K562 (cell line): ENCODE measurements at regions not wholly inside any gene's neighbourhood (a gene's known extent, or its start where the extent isn't known, plus 50 kb on each side); places are given as distances from the start of the nearest gene placed in this dataset.

ENCODE experiments used
- ATAC-seq: fragments of 200-7000 bp; cut with Tn5 transposase; 3 replicates; pipeline ENCODE4 v1.9.1; 2020; ENCODE audit warnings: moderate library complexity
- BruUV-seq: library from RNA; stranded (reverse); fragments of 400-500 nt; replicated peaks from 2 replicates; lab custom pipeline; 2021; lab: Mats Ljungman, UMichigan
- CTCF ChIA-PET: fragments of 300-600 bp; formaldehyde crosslinking; extraction: SDS; loops from one replicate; lab custom pipeline; 2021; ENCODE audit warnings: low intra/inter-chr PET ratio; lab: Yijun Ruan, JAX
- POLR2A ChIA-PET: fragments of 300-600, 350-650 bp; sonication (Branson Sonifier 250); formaldehyde crosslinking; extraction: SDS; loops from one replicate; lab custom pipeline; 2021; ENCODE audit warnings: antibody characterized with exemption, inconsistent platforms; lab: Yijun Ruan, JAX
- DNase-seq, 4 experiments: peaks; one replicate each; pipeline versions ENCODE4 v3.0.0 to v3.0.0-alpha.2; 2011 to 2018; ENCODE audit warnings: low spot score in 3 of 4, mixed read lengths in 3 of 4; ENCODE audit errors: extremely low read depth in 1 of 4
- FAIRE-seq: peaks from 2 replicates; lab custom pipeline; 2011; peaks lifted over from hg19 to GRCh38; lab: Jason Lieb, UNC
- H2AFZ ChIP-seq: 2 replicates; pipeline ENCODE4 v1.6.0; 2011; ENCODE audit warnings: low read depth, low read length, control low read depth, inconsistent platforms
- H3K27ac ChIP-seq: fragments of 200-600 bp; 3 replicates; pipeline ENCODE4 v1.8.0; 2011; ENCODE audit warnings: low read depth, mild to moderate bottlenecking, control low read depth, inconsistent platforms, low read length, moderate library complexity, mixed read lengths; ENCODE audit errors: extremely low read depth
- H3K27me3 ChIP-seq, 2 experiments: fragments of 300-600 bp in 1 of 2; 2 replicates in 1 of 2; 3 replicates in 1 of 2; pipeline versions ENCODE4 v1.6.0 to v1.8.0; 2011; ENCODE audit warnings: inconsistent platforms in 2 of 2, low read length in 2 of 2, mild to moderate bottlenecking in 1 of 2, mixed read lengths in 1 of 2, moderate library complexity in 1 of 2; ENCODE audit not compliant: control insufficient read depth in 2 of 2, insufficient read depth in 2 of 2
- H3K36me3 ChIP-seq: fragments of 300-600 bp; 3 replicates; pipeline ENCODE4 v1.8.0; 2011; ENCODE audit warnings: mild to moderate bottlenecking, low read length, inconsistent platforms; ENCODE audit not compliant: control insufficient read depth, insufficient read depth
- H3K4me1 ChIP-seq, 2 experiments: fragments of 200-600 bp in 1 of 2; replicated peaks in 1 of 2; 2 replicates in 1 of 2; 3 replicates in 1 of 2; pipeline versions ENCODE4 v1.5.1 to v1.8.0; 2011; ENCODE audit warnings: inconsistent platforms in 2 of 2, low read length in 2 of 2, mild to moderate bottlenecking in 1 of 2, mixed read lengths in 1 of 2, moderate library complexity in 1 of 2; ENCODE audit not compliant: control insufficient read depth in 2 of 2, insufficient read depth in 2 of 2
- H3K4me2 ChIP-seq: 2 replicates; pipeline ENCODE4 v1.6.1; 2011; ENCODE audit warnings: low read length, control low read depth, inconsistent platforms, mixed read lengths; ENCODE audit not compliant: insufficient read depth
- H3K4me3 ChIP-seq: fragments of 200-600 bp; sonication (generic), shearing (Covaris generic); 2 replicates; pipeline ENCODE4 v1.5.1; 2016; ENCODE audit warnings: control low read depth, inconsistent platforms
- H3K79me2 ChIP-seq: fragments of 200-600 bp; 3 replicates; pipeline ENCODE4 v1.8.0; 2011; ENCODE audit warnings: low read length, inconsistent platforms; ENCODE audit not compliant: control insufficient read depth, insufficient read depth
- H3K9ac ChIP-seq, 2 experiments: 2 replicates each; pipeline versions ENCODE4 v1.6.0 to v1.6.1; 2011; ENCODE audit warnings: low read depth in 2 of 2, low read length in 2 of 2, control low read depth in 1 of 2, inconsistent platforms in 1 of 2, mild to moderate bottlenecking in 1 of 2, mixed read lengths in 1 of 2; ENCODE audit not compliant: insufficient read depth in 1 of 2
- H3K9me1 ChIP-seq: one replicate; pipeline ENCODE4 v1.6.0; 2011; ENCODE audit warnings: inconsistent platforms, mild to moderate bottlenecking, low read length, moderate library complexity; ENCODE audit not compliant: control insufficient read depth, insufficient read depth
- H3K9me3 ChIP-seq: replicated peaks from 2 replicates; pipeline ENCODE4 v1.5.1; 2011; ENCODE audit warnings: low read depth, low read length, inconsistent platforms; ENCODE audit not compliant: control insufficient read depth, insufficient read depth
- H4K20me1 ChIP-seq: replicated peaks from 2 replicates; pipeline ENCODE4 v1.6.1; 2011; ENCODE audit warnings: low read length, inconsistent platforms, mixed read lengths; ENCODE audit not compliant: control insufficient read depth, insufficient read depth
- ARID1B ChIP-seq: fragments of 450-650 bp; IDR thresholded peaks from 2 replicates; pipeline ENCODE4 v1.6.1; 2016; ENCODE audit warnings: antibody characterized with exemption, mild to moderate bottlenecking, inconsistent platforms
- CEBPB ChIP-seq: fragments of 450-650 bp; IDR thresholded peaks from 2 replicates; pipeline ENCODE4 v1.6.1; 2016; ENCODE audit warnings: missing genetic modification characterization, missing compliant biosample characterization
- CTCFL ChIP-seq: IDR thresholded peaks from 2 replicates; pipeline ENCODE4 v1.6.1; 2011; ENCODE audit warnings: borderline replicate concordance, low read depth, mild to moderate bottlenecking, moderate library complexity, low read length; ENCODE audit not compliant: insufficient read depth, poor library complexity, severe bottlenecking
- ELK3 ChIP-seq: fragments of 450-650 bp; formaldehyde crosslinking; IDR thresholded peaks from 2 replicates; pipeline ENCODE4 v1.4.0; 2020; ENCODE audit warnings: mild to moderate bottlenecking
- GABPB2 ChIP-seq: fragments of 250-450 bp; sonication (Bioruptor Pico); conservative IDR thresholded peaks from 2 replicates; pipeline ENCODE4 v1.5.1; 2021; ENCODE audit warnings: mild to moderate bottlenecking
- HDAC1 ChIP-seq, 2 experiments: fragments of 450-650 bp; IDR thresholded peaks; 2 replicates each; pipeline ENCODE4 v1.6.1; 2016 to 2017; ENCODE audit warnings: inconsistent platforms in 1 of 2, mild to moderate bottlenecking in 1 of 2, moderate library complexity in 1 of 2
- MCM2 ChIP-seq: fragments of 450-650 bp; IDR thresholded peaks from 2 replicates; pipeline ENCODE4 v1.6.1; 2017; ENCODE audit warnings: low read depth, mild to moderate bottlenecking
- PHF21A ChIP-seq: fragments of 450-650 bp; IDR thresholded peaks from 2 replicates; pipeline ENCODE4 v1.6.1; 2017; ENCODE audit warnings: low read depth, borderline replicate concordance
- ZNF584 ChIP-seq: fragments of 200-800 bp; sonication (Bioruptor generic); IDR thresholded peaks from 2 replicates; pipeline ENCODE4 v1.6.1; 2016; ENCODE audit warnings: low read depth, mild to moderate bottlenecking, missing genetic modification characterization, missing compliant biosample characterization
- WGBS: fragments of 100-300 bp; shearing (Covaris generic); methylation state at CpG from one replicate; pipeline ENCODE4 v1.1.6; 2016; ENCODE audit warnings: low coverage, mixed read lengths; ENCODE audit not compliant: insufficient coverage; ENCODE audit errors: missing lambda C conversion rate; 5-methylcytosine and 5-hydroxymethylcytosine counted together
- in situ Hi-C: fragments of 300-500 bp; cut with MboI; formaldehyde crosslinking; loops from 4 replicates; pipeline ENCODE4 v1.15.0; 2018; ENCODE audit warnings: inconsistent platforms, mixed read lengths
- intact Hi-C: fragments of 100-400 bp; cut with micrococcal nuclease; formaldehyde crosslinking; loops from 2 replicates; pipeline ENCODE4 v1.14.2; 2022
- TF ChIP-seq, protein P1 (sequence below): sonication (generic); formaldehyde crosslinking; IDR thresholded peaks from 2 replicates; pipeline ENCODE4 v1.8.1; 2023; ENCODE audit warnings: mild to moderate bottlenecking, missing genetic modification reagents

DNA sequence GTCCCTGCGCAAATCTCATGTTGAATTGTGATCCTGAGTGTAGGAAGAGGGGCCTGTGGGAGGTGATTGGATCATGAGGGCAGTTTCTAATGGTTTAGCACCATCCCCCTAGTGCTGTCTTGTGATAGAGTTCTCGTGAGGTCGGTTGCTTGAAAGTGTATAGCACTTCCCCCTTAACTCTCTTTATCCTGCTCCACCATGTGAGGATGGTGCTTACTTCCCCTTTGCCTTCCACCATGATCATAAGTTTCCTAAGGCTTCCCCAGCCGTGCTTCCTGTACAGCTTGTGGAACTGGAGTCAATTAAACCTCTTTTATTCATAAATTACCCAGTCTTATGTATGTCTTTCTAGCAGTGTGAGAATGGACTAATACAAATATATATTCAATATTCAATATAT lies 303.7 kb upstream of the SEL1L start:
- WGBS: 0% methylated on average over 4 of the region's 4 CpGs
- intact Hi-C loops: no loop called here
- no peak overlapping the region for H3K27ac ChIP-seq
- no peak for TF ChIP-seq CTCFL
- H2AFZ ChIP-seq: no peak overlapping the region
- H3K4me2 ChIP-seq: no peak overlapping the region
- DNase-seq: no peak
- H3K9me3 ChIP-seq: no peaks in the 10 kb centered on the region
- H3K27me3 ChIP-seq: no peaks in the 10 kb centered on the region
- no peaks in the 10 kb centered on the region for H3K79me2 ChIP-seq
- in situ Hi-C loops: no loop called here
- ATAC-seq: no peak
- no TSS peak for BruUV-seq
- no peak overlapping the region for H3K4me3 ChIP-seq
- no peaks in the 10 kb centered on the region for H3K4me1 ChIP-seq
- FAIRE-seq: no peak
- CTCF ChIA-PET: no interaction called here
- no peaks in the 10 kb centered on the region for H4K20me1 ChIP-seq
- H3K9me1 ChIP-seq: no peaks in the 10 kb centered on the region
- no peak overlapping the region for H3K9ac ChIP-seq
- POLR2A ChIA-PET: no interaction called here
- H3K36me3 ChIP-seq: no peaks in the 10 kb centered on the region

- intact Hi-C loops: no loop called here
- no peaks in the 10 kb centered on the region for H3K79me2 ChIP-seq
- in situ Hi-C loops: no loop called here
- no peak overlapping the region for H3K4me3 ChIP-seq
- no TSS peak for BruUV-seq
- H3K4me1 ChIP-seq: no peaks in the 10 kb centered on the region
- ChIA-PET POLR2A (no interaction called here), CTCF (no interaction called here)
- DNase-seq (no peak), ATAC-seq (no peak), FAIRE-seq (no peak)
- no peak overlapping the region for H3K27ac ChIP-seq
- no peak overlapping the region for H3K4me2 ChIP-seq
- H3K9me1 ChIP-seq: no peaks in the 10 kb centered on the region
- no peak overlapping the region for H3K9ac ChIP-seq
- H3K27me3 ChIP-seq: no peaks in the 10 kb centered on the region
- H2AFZ ChIP-seq: no peak overlapping the region
- 0% methylated on average over 2 of the region's 2 CpGs for WGBS
- no peaks in the 10 kb centered on the region for H4K20me1 ChIP-seq
- H3K36me3 ChIP-seq: no peaks in the 10 kb centered on the region
- TF ChIP-seq, protein P1, sequence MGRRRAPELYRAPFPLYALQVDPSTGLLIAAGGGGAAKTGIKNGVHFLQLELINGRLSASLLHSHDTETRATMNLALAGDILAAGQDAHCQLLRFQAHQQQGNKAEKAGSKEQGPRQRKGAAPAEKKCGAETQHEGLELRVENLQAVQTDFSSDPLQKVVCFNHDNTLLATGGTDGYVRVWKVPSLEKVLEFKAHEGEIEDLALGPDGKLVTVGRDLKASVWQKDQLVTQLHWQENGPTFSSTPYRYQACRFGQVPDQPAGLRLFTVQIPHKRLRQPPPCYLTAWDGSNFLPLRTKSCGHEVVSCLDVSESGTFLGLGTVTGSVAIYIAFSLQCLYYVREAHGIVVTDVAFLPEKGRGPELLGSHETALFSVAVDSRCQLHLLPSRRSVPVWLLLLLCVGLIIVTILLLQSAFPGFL: no peak
- TF ChIP-seq ELK3 (CRISPR knock-in tag): no peak
- TF ChIP-seq ZNF584 (CRISPR knock-in tag): no peak
- TF ChIP-seq PHF21A: no peak
- TF ChIP-seq MCM2: no peak
- no peak for TF ChIP-seq HDAC1 (IDR thresholded peaks at IDR 0.05)
- TF ChIP-seq CEBPB: no peak
- TF ChIP-seq ARID1B: no peak
- TF ChIP-seq GABPB2 (CRISPR knock-in tag): no peak
- H3K9me3 ChIP-seq: no peaks in the 10 kb centered on the region
Measured at GRCh38 chr14:81839056-81839455, 305.4 kb upstream of the SEL1L start.
